CD8-positive, alpha-beta memory T cell (primary cell): ENCODE measurements at regions not wholly inside any gene's neighbourhood (a gene's known extent, or its start where the extent isn't known, plus 50 kb on each side); places are given as distances from the start of the nearest gene placed in this dataset.
A peak's percentile ranks its signal among the peaks of the same experiment; 100 is the strongest.

Experiments
- CTCF ChIA-PET: fragments of 350-600 bp; sonication (Branson Sonifier 250); formaldehyde crosslinking; loops from one replicate; lab custom pipeline; 2021; ENCODE audit warnings: antibody characterized with exemption; lab: Charles Lee
- POLR2A ChIA-PET: fragments of 350-600 bp; sonication (Branson Sonifier 250); formaldehyde crosslinking; loops from one replicate; lab custom pipeline; 2021; ENCODE audit warnings: antibody characterized with exemption; lab: Charles Lee
- DNase-seq, 5 donors: peaks; one replicate each; pipeline versions ENCODE4 v3.0.0 to v3.0.0-alpha.2; 2020 to 2022; ENCODE audit warnings: mixed read lengths in 1 of 5
- H3K27ac ChIP-seq: one replicate; pipeline ENCODE4 v1.7.0; 2013; ENCODE audit warnings: low read depth, mild to moderate bottlenecking, low read length, moderate library complexity
- H3K27me3 ChIP-seq: 2 replicates; pipeline ENCODE4 v1.7.0; 2013; ENCODE audit warnings: low read length, mild to moderate bottlenecking; ENCODE audit not compliant: insufficient read depth, poor library complexity, severe bottlenecking
- H3K36me3 ChIP-seq: 2 replicates; pipeline ENCODE4 v1.7.0; 2013; ENCODE audit warnings: mild to moderate bottlenecking, low read length, moderate library complexity; ENCODE audit not compliant: insufficient read depth
- H3K4me1 ChIP-seq: 2 replicates; pipeline ENCODE4 v1.7.0; 2013; ENCODE audit warnings: mild to moderate bottlenecking, low read length, moderate library complexity; ENCODE audit not compliant: insufficient read depth
- H3K4me3 ChIP-seq: 2 replicates; pipeline ENCODE4 v1.7.0; 2013; ENCODE audit warnings: mild to moderate bottlenecking, low read length
- H3K9me3 ChIP-seq: 2 replicates; pipeline ENCODE4 v1.7.0; 2013; ENCODE audit warnings: mild to moderate bottlenecking, low read length
- H3K27ac Mint-ChIP-seq, 8 donors: one replicate each; pipeline ENCODE4 v1.8.0; 2020 to 2021; ENCODE audit warnings: mixed read lengths in 8 of 8, mild to moderate bottlenecking in 6 of 8, inconsistent platforms in 3 of 8, moderate library complexity in 3 of 8
- H3K27me3 Mint-ChIP-seq, 2 donors: one replicate each; pipeline ENCODE4 v1.8.0; 2020 to 2021; ENCODE audit warnings: mixed read lengths in 2 of 2, mild to moderate bottlenecking in 1 of 2, moderate library complexity in 1 of 2
- H3K36me3 Mint-ChIP-seq, 3 donors: one replicate each; pipeline ENCODE4 v1.8.0; 2020 to 2021; ENCODE audit warnings: mixed read lengths in 3 of 3, inconsistent platforms in 1 of 3, mild to moderate bottlenecking in 1 of 3
- H3K4me1 Mint-ChIP-seq, 3 donors: one replicate each; pipeline ENCODE4 v1.8.0; 2020 to 2021; ENCODE audit warnings: mixed read lengths in 3 of 3, inconsistent platforms in 1 of 3, mild to moderate bottlenecking in 1 of 3
- H3K4me3 Mint-ChIP-seq, 7 donors: one replicate each; pipeline ENCODE4 v1.8.0; 2020 to 2021; ENCODE audit warnings: mixed read lengths in 7 of 7, mild to moderate bottlenecking in 6 of 7, moderate library complexity in 4 of 7, inconsistent platforms in 2 of 7
- H3K9me3 Mint-ChIP-seq, 5 donors: one replicate each; pipeline ENCODE4 v1.8.0; 2020 to 2022; ENCODE audit warnings: mixed read lengths in 5 of 5, mild to moderate bottlenecking in 3 of 5, moderate library complexity in 2 of 5, inconsistent platforms in 1 of 5

GRCh38 chr6:15792842-15793241, 130.0 kb upstream of the DTNBP1 start:
- Mint-ChIP-seq H3K27ac (peak overlapping the region in 1 of 8 donors; percentile 12), H3K4me1 (no peaks in the 10 kb centered on the region), H3K36me3 (peaks cover 0 to 9% (median 4%) of the 10 kb centered on the region in 3 donors), H3K27me3 (peaks cover 0 to 3% of the 10 kb centered on the region in 2 donors), H3K9me3 (peaks cover 4 to 10% (median 6%) of the 10 kb centered on the region in 5 donors), H3K4me3 (no peak overlapping the region)
- no peaks in the 10 kb centered on the region for H3K27me3 ChIP-seq
- no peaks in the 10 kb centered on the region for H3K36me3 ChIP-seq
- DNase-seq, result no peak
- H3K27ac ChIP-seq, result no peak overlapping the region
- no peaks in the 10 kb centered on the region for H3K4me1 ChIP-seq
- H3K9me3 ChIP-seq, result no peaks in the 10 kb centered on the region
- ChIA-PET POLR2A (no interaction called here), CTCF (no interaction called here)
- H3K4me3 ChIP-seq, result no peak overlapping the region

- no peak for DNase-seq
- Mint-ChIP-seq H3K9me3 (no peaks in the 10 kb centered on the region), H3K36me3 (no peaks in the 10 kb centered on the region), H3K27me3 (peaks cover 0 to 6% of the 10 kb centered on the region in 2 donors), H3K4me3 (no peak overlapping the region), H3K4me1 (no peaks in the 10 kb centered on the region), H3K27ac (no peak overlapping the region)
- Histone ChIP-seq H3K4me1 (no peaks in the 10 kb centered on the region), H3K36me3 (no peaks in the 10 kb centered on the region), H3K27me3 (no peaks in the 10 kb centered on the region), H3K9me3 (no peaks in the 10 kb centered on the region), H3K4me3 (no peak overlapping the region), H3K27ac (no peak overlapping the region)
- ChIA-PET POLR2A (no interaction called here), CTCF (no interaction called here)
These were observed 128.8 kb upstream of the DTNBP1 start for GRCh38 chr6:15791448-15792181.

GRCh38 chr6:15790116-15790515, 127.3 kb upstream of the DTNBP1 start:
- Histone ChIP-seq H3K27me3 (no peaks in the 10 kb centered on the region), H3K4me3 (no peak overlapping the region), H3K9me3 (no peaks in the 10 kb centered on the region), H3K27ac (no peak overlapping the region), H3K36me3 (no peaks in the 10 kb centered on the region), H3K4me1 (no peaks in the 10 kb centered on the region)
- peaks cover 0 to 2% (median 0%) of the 10 kb centered on the region in 5 donors for H3K9me3 Mint-ChIP-seq
- no peak for DNase-seq
- H3K27me3 Mint-ChIP-seq, result peaks cover 4 to 6% of the 10 kb centered on the region in 2 donors
- peak overlapping the region in 1 of 8 donors; percentile 26 for H3K27ac Mint-ChIP-seq
- no peak overlapping the region for H3K4me3 Mint-ChIP-seq
- H3K36me3 Mint-ChIP-seq, result no peaks in the 10 kb centered on the region
- CTCF ChIA-PET, result no interaction called here
- POLR2A ChIA-PET, result no interaction called here
- no peaks in the 10 kb centered on the region for H3K4me1 Mint-ChIP-seq

GRCh38 chr6:15786846-15787245, 124.0 kb upstream of the DTNBP1 start:
- no peaks in the 10 kb centered on the region for H3K36me3 ChIP-seq
- Mint-ChIP-seq H3K27me3 (peaks cover 3 to 4% of the 10 kb centered on the region in 2 donors), H3K36me3 (no peaks in the 10 kb centered on the region), H3K4me1 (no peaks in the 10 kb centered on the region), H3K9me3 (peaks cover 0 to 2% (median 0%) of the 10 kb centered on the region in 5 donors), H3K27ac (no peak overlapping the region), H3K4me3 (no peak overlapping the region)
- no peaks in the 10 kb centered on the region for H3K4me1 ChIP-seq
- H3K4me3 ChIP-seq, result no peak overlapping the region
- no peaks in the 10 kb centered on the region for H3K27me3 ChIP-seq
- ChIA-PET POLR2A (no interaction called here), CTCF (no interaction called here)
- DNase-seq, result no peak
- H3K27ac ChIP-seq, result no peak overlapping the region
- no peaks in the 10 kb centered on the region for H3K9me3 ChIP-seq

GRCh38 chr6:15783484-15783883, 120.7 kb upstream of the DTNBP1 start:
- Mint-ChIP-seq H3K27me3 (peaks cover 3 to 4% of the 10 kb centered on the region in 2 donors), H3K4me1 (no peaks in the 10 kb centered on the region), H3K9me3 (peaks cover 0 to 2% (median 0%) of the 10 kb centered on the region in 5 donors), H3K36me3 (no peaks in the 10 kb centered on the region), H3K27ac (no peak overlapping the region), H3K4me3 (no peak overlapping the region)
- DNase-seq, result no peak
- CTCF ChIA-PET, result no interaction called here
- H3K27ac ChIP-seq, result no peak overlapping the region
- H3K4me1 ChIP-seq, result no peaks in the 10 kb centered on the region
- H3K4me3 ChIP-seq, result no peak overlapping the region
- POLR2A ChIA-PET, result no interaction called here
- H3K9me3 ChIP-seq, result no peaks in the 10 kb centered on the region
- H3K27me3 ChIP-seq, result no peaks in the 10 kb centered on the region
- no peaks in the 10 kb centered on the region for H3K36me3 ChIP-seq

GRCh38 chr6:15781890-15782289, 119.1 kb upstream of the DTNBP1 start:
- Mint-ChIP-seq H3K27me3 (peaks cover under 1 to 17% of the 10 kb centered on the region in 2 donors), H3K4me1 (no peaks in the 10 kb centered on the region), H3K9me3 (peaks cover 0 to 2% (median 0%) of the 10 kb centered on the region in 5 donors), H3K36me3 (no peaks in the 10 kb centered on the region), H3K4me3 (no peak overlapping the region), H3K27ac (no peak overlapping the region)
- no peaks in the 10 kb centered on the region for H3K9me3 ChIP-seq
- no peaks in the 10 kb centered on the region for H3K4me1 ChIP-seq
- no peak overlapping the region for H3K4me3 ChIP-seq
- H3K27ac ChIP-seq, result no peak overlapping the region
- POLR2A ChIA-PET, result no interaction called here
- DNase-seq, result no peak
- CTCF ChIA-PET, result no interaction called here
- no peaks in the 10 kb centered on the region for H3K36me3 ChIP-seq
- no peaks in the 10 kb centered on the region for H3K27me3 ChIP-seq

- Mint-ChIP-seq H3K36me3 (no peaks in the 10 kb centered on the region), H3K4me1 (no peaks in the 10 kb centered on the region), H3K9me3 (peaks cover 0 to 2% (median 0%) of the 10 kb centered on the region in 5 donors), H3K4me3 (no peak overlapping the region), H3K27ac (no peak overlapping the region), H3K27me3 (peaks cover 0 to 17% of the 10 kb centered on the region in 2 donors)
- ChIA-PET POLR2A (no interaction called here), CTCF (interaction anchor here (0.7 kb wide), 1 partner anchor 12 kb away, joined by 3 read pairs; no protein-coding TSS in a partner anchor)
- Histone ChIP-seq H3K4me1 (no peaks in the 10 kb centered on the region), H3K9me3 (no peaks in the 10 kb centered on the region), H3K4me3 (no peak overlapping the region), H3K27ac (no peak overlapping the region), H3K36me3 (no peaks in the 10 kb centered on the region), H3K27me3 (no peaks in the 10 kb centered on the region)
- no peak for DNase-seq
These were observed 118.5 kb upstream of the DTNBP1 start for GRCh38 chr6:15781333-15781732.

- no peaks in the 10 kb centered on the region for H3K36me3 ChIP-seq
- no peaks in the 10 kb centered on the region for H3K27me3 ChIP-seq
- Mint-ChIP-seq H3K36me3 (no peaks in the 10 kb centered on the region), H3K9me3 (peaks cover 0 to 2% (median 0%) of the 10 kb centered on the region in 5 donors), H3K4me1 (no peaks in the 10 kb centered on the region), H3K4me3 (no peak overlapping the region), H3K27ac (no peak overlapping the region), H3K27me3 (peaks cover 0 to 13% of the 10 kb centered on the region in 2 donors)
- no peak for DNase-seq
- H3K9me3 ChIP-seq, result no peaks in the 10 kb centered on the region
- CTCF ChIA-PET, result interaction anchor here (0.7 kb wide), 1 partner anchor 11 kb away, joined by 3 read pairs; no protein-coding TSS in a partner anchor
- POLR2A ChIA-PET, result no interaction called here
- H3K27ac ChIP-seq, result no peak overlapping the region
- no peaks in the 10 kb centered on the region for H3K4me1 ChIP-seq
- H3K4me3 ChIP-seq, result no peak overlapping the region
These were observed 117.6 kb upstream of the DTNBP1 start for GRCh38 chr6:15780437-15780836.
